Fibroblast of the conjunctiva (primary cell): ENCODE measurements at regions not wholly inside any gene's neighbourhood (a gene's known extent, or its start where the extent isn't known, plus 50 kb on each side); places are given as distances from the start of the nearest gene placed in this dataset.

Experiments
- DNase-seq: peaks from one replicate; pipeline ENCODE4 v3.0.0-alpha.2; 2010; ENCODE audit warnings: low read depth

- no peak for DNase-seq
Measured at GRCh38 chr6:24031496-24031895, 94.5 kb upstream of the NRSN1 start.

DNA sequence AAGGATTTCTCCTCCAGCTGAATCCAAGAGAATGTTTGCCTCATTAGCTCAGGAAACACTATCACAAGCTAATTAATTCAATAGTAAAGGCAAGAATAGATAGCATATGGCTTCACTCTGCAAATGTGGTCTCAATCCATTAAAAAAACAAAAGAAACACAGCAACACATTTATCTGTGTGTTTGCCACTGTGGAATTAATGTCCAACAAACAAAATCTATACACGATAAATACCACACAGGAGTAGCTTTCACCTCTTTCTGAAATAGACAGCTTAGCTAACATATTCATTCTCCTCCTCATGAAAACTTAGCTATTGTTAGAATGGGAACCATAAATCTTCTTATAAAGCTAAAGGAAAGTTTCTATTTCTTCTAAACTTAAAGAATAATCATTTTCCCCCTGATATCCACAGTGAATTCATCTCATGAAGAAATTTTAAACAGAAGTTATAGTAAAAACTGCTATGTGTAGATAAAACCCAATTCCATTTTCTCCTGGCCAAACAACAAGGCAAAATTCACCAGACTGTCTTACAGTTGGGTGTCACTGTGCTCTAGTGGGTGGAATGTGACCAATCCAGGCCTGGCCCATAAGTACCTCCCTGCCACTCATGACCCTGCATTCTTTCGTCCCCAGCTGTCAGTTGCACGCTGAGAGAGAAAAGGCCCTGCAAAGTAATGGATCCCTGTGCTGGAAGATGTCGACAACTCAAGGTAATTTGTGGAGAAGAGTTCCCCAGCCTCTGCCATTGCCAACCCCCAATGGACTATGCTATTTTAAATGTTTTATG is 92.9 kb upstream of the NRSN1 start:
- DNase-seq: no peak

DNA sequence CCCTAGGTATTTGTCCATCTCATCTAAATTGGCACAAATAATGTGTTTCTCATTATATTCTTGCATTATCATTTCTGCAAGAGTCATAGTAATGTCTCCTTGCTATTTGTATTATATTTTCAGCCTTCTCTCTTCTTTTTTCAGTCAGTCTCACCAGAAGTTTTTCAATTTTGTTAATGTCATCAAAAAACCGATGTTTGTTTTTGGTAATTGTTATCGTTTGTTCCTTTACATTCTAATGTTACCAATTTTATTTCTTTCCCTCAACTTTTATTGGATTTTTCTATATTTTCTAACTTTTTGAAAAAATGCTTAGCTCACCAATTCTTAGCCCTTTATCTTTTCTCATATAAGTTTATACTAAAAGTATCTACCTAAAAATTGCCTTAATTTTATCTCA is 82.2 kb upstream of the NRSN1 start:
- no peak for DNase-seq

GRCh38 chr6:24051942-24052589 is 73.9 kb upstream of the NRSN1 start:
- no peak for DNase-seq

DNA sequence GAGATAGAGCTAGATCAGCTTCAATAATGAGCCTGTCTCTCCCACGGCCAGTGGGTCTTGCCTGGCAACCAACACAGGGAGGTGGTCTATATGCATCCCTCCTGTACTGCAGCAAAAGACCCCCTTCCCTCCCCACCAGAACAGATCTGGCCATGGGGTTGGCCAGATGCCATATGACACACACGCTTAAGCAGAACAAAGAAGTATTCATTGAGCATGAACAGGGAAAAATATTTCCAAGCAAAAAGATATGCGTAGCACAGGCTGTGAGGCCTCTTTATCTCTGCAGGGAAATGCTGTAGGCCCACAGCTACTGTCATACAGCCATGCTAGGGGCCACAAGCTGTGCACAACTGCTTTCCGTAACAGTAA is 73.4 kb upstream of the NRSN1 start:
- no peak for DNase-seq

- no peak for DNase-seq
Measured at GRCh38 chr6:24053057-24053456, 73.0 kb upstream of the NRSN1 start.

- DNase-seq: no peak
Measured at GRCh38 chr6:24054388-24054787, 71.6 kb upstream of the NRSN1 start.

- DNase-seq: no peak
Measured at GRCh38 chr6:24056567-24056966, 69.4 kb upstream of the NRSN1 start.

DNA sequence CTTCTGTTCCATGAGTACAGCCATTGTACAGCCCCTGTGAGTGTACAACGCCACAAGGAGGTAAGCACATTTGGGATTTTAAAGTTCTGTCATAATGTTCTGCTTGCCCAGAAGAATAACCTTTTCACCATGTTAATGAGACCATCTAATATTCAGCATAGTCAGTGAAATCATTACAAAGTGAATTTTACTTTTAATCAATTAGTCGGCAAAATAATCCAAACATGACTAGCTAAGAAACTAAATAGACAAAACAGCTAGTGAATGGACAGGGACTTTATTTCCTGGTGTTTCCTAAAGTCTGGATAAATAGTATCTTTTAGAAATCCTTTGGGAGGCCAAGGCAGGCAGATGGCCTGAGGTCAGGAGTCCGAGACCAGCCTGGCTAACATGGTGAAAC is 69.0 kb upstream of the NRSN1 start:
- no peak for DNase-seq

GRCh38 chr6:24060982-24061754 is 64.8 kb upstream of the NRSN1 start:
- no peak for DNase-seq

GRCh38 chr6:24064106-24064505 is 61.9 kb upstream of the NRSN1 start:
- no peak for DNase-seq

DNA sequence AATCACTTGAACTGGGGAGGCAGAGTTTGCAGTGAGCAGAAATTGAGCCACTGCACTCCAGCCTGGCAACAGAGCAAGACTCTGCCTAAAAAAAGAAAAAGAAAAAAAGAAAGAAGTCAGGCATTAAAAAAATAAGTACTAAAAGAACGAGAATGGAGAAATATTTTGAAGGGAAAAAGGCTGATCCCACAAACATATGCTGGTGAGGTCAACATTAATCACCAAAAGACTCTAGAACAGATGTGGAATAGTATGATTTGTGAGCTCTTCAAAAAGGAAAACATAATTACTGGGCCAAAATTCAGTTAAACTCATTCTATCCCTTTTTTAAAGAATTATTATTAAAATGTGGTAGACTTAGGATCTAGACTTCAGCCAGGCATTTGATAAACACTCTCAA is 61.2 kb upstream of the NRSN1 start:
- no peak for DNase-seq

DNA sequence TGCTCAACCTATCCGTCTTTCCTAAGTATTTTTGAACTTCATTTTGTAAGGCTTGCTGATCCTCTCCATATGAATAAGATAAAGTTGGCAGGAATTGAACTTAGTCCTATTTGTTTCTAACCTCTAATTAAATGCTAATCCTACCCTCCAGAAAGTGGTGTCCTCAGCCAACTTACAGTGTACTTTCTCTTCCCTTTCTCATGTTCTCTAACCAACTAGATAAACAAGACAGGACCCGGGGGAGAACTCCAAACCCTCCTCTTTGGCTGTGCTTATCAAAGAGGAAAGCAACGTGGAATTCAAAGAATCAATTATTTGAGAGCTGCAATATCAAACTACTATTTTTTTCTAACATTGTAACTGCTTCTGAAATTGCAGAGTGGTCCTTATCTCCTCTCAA is 56.5 kb upstream of the NRSN1 start:
- no peak for DNase-seq

DNA sequence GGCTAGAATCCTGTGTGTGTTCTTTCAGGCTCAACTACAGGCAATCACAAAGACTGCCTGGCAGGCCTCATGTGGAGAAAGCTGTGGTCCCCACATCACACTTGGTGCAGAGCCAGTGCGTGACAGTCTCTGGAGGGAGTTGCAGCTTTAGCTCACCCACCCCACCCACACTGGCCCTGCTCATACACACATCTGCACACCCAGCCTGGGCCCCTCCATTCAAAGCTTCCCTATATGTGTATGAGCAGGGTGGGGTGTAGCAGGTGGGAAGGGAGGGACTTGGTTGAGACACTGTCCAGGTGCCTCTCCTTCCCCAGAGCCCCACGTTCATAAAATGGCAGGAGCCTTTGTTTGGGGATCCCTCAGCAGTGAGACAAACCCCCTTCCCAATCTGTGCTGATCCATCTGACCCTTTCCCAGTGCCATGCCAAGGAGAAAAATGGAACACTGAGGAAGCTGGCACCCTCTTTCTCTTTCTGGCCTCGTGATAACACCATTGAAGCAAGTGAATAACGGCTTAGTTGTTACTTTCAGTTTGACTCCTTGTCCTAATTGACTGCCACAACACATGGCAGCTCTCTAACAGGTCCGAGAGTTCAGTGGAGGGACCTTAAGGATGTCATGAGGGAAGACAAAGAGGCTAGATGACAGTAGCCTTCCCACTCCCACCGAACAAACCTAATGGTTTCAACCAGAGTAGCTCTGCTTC is 53.8 kb upstream of the NRSN1 start:
- no peak for DNase-seq

- no peak for DNase-seq
Measured at GRCh38 chr6:24076011-24076410, 50.0 kb upstream of the NRSN1 start.
